HG03060 (cell line): ENCODE measurements at regions not wholly inside any gene's neighbourhood (a gene's known extent, or its start where the extent isn't known, plus 50 kb on each side); places are given as distances from the start of the nearest gene placed in this dataset.
"Not testable (repeated sequence)": the region's sequence is repeated elsewhere in the genome, so short reads cannot be mapped to it uniquely, and the experiment has no call there.

Source experiments
- ATAC-seq: cut with Tn5 transposase; IDR thresholded peaks from one replicate; pipeline ENCODE4 v1.9.1; 2021; ENCODE audit warnings: low read depth, moderate number of reproducible peaks; ENCODE audit not compliant: unreplicated experiment

DNA sequence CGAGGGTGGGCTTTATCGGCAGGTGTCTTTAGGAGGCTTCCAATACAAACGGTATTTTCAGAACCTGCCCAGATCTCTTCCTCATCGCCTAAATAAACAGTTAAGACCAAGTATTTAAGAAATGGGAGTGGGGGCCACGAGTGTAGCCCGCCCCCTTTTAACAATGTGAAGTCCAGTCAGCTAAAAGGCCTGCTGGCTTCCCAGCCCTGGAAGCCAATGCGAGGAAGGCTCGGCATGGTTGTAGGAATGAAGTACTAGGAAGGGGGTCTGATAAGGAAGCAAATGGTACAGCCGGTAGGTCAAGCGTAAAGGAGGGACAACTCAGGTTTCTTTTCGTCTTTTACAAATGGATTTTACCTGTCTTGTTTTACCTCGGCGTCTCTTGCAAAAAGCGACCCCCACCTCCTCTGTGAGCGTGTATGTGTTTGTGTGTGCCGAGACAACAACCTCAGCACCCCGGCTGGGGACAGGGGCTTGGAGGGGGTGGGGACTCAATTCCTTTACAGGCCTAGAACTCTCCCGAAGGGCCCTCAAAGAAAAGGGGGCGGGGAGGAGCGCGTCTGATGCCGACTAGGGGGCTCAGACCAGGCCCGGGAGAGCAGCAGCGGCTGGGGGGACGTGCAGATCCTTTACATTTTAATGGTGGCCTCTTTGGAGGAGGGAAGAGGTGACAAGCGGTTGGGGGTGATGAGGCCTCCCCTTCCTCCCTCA lies 147.6 kb downstream of the GPR85 start:
- no peak for ATAC-seq

DNA sequence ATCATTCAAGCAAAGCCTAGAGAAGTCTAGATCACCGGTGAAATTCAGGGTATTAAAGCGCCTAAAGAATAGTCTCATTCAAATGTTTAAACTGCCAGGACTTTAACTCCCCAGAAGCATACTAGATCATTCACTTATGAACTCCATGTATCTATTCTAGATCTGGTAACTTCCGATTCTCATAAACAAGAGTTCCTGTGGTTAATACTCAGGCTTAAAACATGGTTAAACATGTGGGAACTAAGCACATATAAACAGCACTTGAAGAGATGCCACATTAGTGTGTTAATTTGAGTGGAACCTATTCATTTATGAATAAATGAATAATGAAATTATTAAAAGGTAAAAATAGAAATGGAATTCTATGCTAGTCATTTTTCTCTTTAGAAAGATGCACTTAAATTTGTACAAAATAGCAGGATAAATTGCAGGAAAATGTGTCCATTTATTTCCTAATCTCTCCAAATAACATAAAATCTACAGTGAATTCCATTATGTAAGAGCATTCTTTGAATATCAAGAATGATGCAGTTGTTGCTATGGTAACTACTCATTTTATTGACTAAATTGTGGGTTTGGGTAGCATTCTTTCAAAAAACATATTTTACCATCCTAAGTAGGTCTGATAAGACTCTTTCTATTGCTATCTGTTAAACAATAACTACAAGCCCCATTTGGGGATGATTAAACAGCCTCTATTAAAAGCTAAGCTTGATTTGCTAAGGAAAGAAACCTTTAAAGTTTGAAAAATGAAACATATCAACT lies 147.6 kb upstream of the TMEM168 start:
- ATAC-seq: no peak

DNA sequence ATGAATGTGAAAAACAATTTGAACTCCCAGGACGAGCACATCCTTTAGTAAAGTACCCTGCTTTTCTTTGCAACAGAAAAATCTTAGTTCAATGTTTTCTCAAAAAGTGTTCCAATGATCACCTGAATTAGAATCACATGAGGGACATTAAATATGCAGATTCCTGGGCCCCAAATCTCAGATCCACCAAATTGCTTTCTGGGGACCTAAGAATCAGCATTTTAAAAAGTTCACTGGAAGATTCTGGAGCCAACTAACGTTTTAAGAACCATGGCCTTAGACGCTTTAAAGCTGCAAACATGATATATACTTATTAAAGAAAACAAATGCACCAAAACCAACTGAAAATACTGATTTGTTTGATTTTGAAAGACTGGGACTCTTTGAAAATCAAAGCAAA lies 143.4 kb upstream of the TMEM168 start:
- ATAC-seq: no peak

DNA sequence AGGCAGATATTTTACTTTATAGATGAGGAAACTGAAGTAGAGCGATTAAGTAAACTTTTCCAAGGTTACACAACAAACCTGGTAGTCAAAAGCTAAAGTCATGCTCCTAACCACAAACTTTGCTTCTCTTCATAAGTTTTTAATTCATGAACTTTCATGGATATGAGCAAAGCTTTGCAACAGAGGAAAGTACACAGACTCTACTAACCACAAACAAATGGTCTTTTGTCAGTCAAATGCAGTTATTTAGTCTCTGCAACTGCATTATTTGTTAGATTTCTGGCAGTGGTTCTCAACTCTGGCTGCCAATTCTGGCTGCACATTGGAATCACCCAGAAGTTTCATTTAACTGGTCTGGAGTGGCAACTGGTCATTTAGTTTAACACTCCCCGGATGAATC lies 140.6 kb upstream of the TMEM168 start:
- no peak for ATAC-seq

DNA sequence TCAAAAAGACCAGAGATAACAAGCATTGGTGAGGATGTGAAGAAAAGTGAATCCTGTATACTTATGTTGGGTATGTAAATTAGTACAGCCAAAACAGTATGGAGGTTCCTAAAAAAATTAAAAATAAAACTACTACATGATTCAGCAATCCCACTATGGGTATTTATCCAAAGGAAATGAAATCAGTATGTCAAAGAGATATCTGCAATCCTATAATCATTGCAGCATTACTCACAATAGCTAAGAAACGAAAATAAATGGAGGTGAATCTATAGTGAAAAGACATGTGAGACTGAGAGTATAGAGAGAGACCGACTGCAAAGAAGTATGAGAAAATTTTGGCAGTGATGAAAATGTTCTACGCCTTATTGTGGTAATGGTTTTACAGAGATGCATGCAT lies 139.2 kb upstream of the TMEM168 start:
- ATAC-seq: no peak

DNA sequence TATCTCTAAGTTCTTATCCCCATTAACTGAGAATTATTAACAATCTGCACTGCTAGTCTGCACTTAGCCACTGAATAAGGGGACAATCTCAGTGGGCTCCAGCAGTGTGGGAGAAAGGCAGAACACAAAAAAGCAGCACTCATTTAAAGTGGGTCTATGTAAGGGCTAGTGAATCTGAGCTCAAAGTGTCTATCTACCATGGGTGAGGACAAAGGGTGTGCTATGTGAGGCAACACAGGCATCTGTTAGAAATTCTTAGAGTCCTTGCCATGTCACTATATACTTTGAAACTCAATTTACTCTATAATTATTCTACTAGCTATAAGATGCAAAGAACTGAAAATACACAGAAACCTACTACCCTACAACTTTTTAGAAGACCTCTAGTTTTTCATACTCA lies 135.8 kb upstream of the TMEM168 start:
- ATAC-seq: no peak

DNA sequence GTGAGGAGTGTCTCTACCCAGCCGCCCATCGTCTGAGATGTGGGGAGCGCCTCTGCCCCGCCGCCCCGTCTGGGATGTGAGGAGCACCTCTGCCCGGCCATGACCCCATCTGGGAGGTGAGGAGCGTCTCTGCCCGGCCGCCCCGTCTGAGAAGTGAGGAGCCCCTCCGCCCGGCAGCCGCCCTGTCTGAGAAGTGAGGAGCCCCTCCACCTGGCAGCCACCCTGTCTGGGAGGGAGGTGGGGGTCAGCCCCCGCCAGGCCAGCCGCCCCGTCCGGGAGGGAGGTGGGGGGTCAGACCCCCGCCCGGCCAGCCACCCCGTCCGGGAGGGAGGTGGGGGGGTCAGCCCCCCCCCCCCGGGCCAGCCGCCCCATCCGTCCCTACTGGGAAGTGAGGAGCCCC lies 132.4 kb upstream of the TMEM168 start:
- not testable (repeated sequence) for ATAC-seq

DNA sequence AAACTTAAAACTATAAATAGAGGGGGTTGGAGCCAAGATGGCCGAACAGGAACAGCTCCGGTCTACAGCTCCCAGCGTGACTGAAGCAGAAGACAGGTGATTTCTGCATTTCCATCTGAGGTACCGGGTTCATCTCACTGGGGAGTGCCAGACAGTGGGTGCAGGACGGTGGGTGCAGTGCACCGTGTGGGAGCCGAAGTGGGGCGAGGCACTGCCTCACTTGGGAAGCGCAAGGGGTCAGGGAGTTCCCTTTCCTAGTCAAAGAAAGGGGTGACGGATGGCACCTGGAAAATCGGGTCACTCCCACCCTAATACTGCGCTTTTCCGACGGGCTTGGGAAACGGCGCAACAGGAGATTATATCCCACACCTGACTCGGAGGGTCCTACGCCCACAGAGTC lies 126.2 kb upstream of the TMEM168 start:
- not testable (repeated sequence) for ATAC-seq

DNA sequence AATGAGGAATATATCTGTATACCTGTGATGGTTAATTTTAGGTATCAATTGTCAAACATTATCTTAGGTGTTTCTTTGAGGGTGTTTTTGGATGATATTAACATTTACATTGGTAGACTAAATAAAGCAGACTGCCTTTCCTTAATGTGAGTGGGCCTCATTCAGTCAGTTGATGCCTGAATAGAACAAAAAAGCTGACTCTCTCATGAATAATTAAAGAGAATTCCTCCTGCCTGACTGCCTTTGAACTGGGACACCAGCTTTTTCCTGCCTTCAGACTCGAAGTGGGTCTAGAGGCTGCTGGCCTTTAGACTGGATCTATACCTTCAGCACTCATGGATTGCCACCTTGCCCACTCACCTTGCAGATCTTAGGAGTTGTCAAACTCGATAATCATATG lies 117.9 kb upstream of the TMEM168 start:
- no peak for ATAC-seq

DNA sequence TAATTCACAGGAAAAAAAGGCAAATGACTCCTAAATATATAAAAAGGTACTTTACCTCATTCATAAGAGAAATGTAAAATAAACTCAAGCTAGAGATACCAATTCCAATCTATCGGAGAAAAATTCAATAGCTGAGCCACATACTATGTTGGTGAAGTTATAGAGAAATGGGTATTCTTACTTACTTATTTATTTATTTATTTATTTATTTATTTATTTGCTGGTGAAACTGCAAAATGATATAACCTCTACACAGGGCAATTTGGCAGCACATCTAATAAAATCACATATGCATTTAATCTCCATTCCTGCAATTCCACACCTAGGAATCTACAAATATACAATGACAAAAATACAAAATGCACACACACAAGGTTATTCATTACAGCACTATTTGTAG lies 117.5 kb upstream of the TMEM168 start:
- no peak for ATAC-seq

DNA sequence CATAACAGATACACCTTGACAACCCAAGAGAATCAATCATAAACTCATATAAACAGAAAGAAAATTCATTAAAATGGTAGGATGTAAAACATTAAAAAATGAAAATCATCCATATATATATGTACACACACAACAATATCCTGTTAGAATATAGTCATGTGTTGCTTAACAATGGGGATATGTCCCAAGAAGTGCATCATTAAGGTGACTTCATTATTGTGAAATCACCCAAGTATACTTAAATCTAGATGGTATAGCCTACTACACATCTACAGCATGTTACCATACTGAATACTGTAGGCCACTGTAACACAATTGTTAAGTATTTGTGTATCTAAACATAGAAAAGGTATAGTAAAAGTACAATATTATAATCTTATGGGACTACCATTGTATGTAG lies 115.8 kb upstream of the TMEM168 start:
- ATAC-seq: no peak

DNA sequence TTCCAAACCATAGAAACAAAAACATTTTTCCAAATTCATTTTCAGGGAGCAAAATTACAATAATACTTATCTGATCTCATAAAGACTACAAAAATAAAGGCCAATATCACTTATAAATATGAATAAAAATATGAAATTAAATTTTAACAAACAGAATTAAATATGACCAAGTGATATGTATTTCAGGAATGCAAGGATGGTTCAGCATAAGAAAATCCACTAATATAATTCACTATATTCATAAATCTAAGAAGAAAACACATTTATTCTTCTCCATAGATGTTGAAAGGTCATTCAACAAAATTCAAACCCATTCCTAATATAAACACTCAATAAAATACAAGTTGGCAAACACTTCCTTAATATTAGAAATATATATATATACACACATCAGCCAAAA lies 115.2 kb upstream of the TMEM168 start:
- no peak for ATAC-seq

DNA sequence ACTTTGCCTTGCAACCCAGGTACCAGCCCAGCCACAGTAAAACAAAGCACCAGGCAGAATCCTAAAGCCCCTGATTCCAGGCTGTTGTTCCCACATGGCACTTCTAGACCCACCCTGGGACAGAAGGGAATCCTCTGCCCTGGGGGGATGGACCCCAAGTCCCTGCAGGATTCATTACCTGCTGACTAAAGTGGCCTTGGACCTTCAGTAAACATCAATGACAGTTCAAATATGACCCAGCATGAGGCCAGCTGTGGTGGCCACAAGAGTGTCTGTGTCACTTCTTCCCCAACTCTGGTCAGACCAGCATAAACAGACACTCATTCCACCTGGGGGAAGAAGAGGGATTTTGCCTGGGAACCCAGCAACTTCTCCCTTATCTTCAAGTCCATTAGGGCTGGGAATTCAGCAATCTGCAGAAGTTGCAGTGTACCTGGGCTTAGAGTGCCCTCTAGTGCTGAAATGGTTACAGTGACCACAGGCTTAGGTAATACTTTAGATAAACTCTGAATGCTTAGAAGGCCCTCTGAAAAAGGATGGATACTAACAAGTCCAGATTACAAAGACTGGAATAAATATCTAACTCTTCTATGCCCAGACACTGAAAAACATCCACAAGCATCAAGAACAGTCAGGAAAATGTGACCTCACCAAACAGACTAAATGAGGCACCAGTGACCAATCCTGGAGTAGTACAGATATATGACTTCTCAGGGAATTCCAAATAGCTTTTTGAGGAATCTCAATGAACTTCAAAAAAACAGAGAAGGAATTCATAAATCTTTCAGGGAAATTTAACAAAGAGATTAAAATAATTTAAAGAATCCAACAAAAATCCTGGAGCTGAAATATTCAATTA lies 108.5 kb upstream of the TMEM168 start:
- no peak for ATAC-seq

DNA sequence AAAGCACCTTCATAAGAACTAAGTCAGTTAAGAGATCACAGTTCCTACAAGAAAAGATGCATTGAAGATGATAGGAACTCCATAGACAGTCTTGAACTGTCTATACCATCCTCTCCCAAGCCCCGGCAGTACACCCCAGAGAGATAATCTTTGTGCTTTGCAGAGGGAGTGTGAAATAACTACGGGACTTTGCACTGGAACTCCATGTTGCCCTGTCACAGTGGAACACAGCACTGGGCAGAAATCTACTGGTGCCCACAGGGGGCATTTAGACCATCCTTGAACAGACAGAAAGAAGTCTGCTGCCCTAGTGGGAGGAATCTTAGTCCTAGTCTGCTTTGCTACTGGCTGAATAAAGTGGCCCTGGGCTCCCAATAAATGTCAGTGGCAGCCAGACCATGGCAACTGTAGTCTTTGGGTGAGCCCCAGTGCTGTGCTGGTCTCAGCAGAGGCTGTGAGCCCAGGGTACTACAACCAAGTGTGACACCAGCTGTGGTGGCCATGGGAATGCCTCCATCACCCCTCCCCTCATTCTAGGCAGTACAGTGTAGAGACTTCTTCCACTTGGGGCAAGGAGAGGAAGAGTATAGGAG lies 107.7 kb upstream of the TMEM168 start:
- ATAC-seq: no peak

DNA sequence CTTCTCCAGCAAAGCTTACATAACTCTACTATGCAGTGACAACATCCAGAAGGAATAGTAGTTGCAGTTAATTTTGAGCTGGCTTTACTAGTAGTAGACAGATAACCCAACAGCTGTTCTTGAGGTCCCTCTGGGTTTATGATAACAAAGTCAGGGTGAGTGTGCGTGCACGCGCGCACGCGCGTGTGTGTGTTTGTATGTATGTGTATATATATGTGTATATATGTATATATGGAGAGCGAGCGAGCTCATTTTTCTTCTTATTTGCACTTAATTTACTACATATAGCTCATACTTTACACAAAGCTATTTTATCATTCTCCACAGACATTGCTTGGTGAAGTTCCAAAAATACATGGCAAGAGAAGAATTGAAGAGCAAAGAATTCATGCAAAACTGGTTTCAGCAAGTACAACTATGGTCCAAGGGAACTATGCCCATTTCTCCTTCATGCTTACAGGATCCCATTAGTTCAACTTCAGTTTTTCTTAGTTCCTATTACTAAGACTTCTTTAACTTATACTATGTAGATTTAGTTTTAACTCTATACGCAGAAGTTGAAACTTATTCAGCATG lies 105.9 kb upstream of the TMEM168 start:
- no peak for ATAC-seq

DNA sequence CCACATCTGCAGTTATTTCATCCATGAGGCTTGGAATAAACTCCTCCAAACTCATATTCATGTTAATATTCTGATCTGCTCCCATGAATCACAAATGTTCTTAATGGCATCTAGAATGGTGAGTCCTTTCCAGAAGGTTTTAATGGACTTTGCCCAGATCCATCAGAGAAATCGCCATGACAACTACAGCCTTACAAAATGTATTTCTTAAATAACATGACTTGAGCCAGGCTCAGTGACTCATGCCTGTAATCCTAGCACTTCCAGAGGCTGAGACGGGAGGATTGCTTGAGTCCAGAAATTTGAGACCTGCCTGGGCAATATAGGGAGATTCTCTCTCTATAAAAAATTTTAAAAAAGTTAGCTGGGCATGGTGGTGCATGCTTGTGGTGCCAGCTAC lies 102.1 kb upstream of the TMEM168 start:
- no peak for ATAC-seq

DNA sequence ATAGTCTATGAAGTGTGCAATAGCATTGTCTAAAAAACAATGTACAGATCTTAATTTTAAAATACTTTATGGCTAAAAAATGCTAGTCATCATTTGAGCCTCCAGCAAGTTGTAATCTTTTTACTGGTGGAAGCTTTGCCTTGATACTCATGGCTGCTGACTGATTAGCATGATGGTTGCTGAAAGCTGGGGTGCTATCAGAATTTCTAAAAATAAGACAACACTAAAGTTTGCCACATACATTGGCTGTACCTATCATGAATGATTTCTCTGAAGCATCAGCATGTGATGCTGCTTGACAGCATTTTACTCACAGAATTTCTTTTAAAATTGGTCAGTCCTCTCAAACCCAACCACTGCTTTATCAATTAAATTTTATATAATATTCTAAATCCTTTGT lies 101.5 kb upstream of the TMEM168 start:
- no peak for ATAC-seq

DNA sequence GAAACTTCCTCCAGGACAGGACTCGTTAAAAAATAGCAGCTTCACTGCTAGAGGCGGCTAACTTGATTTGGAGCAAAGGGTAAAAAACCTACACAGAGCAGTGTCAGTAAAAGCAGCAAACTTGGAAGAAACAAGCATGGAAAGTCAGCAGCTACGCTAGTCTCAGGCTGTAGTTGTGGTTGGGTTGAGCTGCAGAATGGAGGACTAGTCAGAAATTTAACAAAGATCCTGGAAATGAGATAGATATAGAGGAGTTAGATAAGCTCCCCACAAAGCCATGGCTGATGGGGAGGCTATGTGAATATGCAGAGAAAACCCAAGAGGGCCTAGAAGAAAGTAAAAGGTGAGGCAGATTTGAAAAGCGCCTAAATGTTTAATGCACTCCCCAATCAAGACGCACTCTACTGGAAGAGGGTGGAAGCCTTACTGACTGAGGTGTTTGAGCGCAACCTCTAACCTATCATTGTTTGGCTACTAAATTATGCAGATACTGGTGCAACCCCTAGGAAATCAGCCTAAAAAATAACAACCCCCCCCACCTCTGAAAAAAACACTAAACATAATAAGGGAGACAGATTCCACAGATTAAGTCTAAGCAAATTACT lies 99.7 kb upstream of the TMEM168 start:
- no peak for ATAC-seq

DNA sequence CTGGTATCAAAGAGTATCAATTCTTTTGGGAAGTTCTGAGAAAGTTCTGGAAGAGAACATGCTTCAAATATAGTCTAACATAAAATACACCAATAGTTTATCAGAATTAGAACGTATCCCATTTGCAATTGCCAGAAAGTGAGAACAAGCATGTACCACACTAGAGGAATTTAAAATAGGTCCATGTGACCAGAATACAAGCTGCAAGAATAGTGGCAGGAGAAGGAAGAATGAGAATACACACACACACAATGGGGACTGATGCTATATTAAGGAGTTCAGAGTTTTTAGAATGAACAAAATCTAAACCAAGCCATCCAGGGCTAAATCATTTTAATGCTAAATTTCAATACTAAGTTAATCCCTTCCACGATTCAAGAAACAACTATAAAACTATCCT lies 99.1 kb upstream of the TMEM168 start:
- ATAC-seq: no peak

DNA sequence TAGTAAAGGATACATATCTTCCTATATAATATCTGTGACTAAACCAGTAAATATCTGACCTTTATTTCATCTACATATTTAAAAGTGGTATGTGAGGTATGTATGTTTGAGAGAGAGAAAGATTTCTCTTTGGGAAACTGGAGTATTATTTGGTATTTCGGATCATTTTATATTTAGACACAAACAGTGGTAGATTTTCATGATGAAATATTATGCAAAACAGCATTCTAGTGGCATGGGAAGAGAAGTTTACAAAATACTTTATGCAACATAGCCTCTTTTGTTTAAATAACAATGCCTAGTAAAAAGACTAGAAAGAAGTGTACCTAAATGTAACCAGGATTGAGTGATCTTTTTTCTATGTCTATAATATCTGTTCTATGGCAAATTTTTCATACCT lies 98.6 kb upstream of the TMEM168 start:
- ATAC-seq: no peak
